Spleen (tissue), 11 donors: ENCODE measurements at regions not wholly inside any gene's neighbourhood (a gene's known extent, or its start where the extent isn't known, plus 50 kb on each side); places are given as distances from the start of the nearest gene placed in this dataset.

Experiments used
- DNase-seq: peaks from one replicate; pipeline ENCODE4 v3.0.0-alpha.2; 2020
- H3K27ac ChIP-seq, 8 donors: fragments of 200-600 bp; sonication (generic) in 7 of 8; 1 replicate in 4 of 8; 2 replicates in 4 of 8; pipeline versions ENCODE4 v1.5.0 to v1.8.0; 2016 to 2021; ENCODE audit warnings: inconsistent platforms in 4 of 8, mild to moderate bottlenecking in 4 of 8, moderate library complexity in 1 of 8
- H3K27me3 ChIP-seq, 7 donors: fragments of 200-600 bp; sonication (generic) in 6 of 7; replicated peaks in 1 of 7; 1 replicate in 4 of 7; 2 replicates in 3 of 7; pipeline versions ENCODE4 v1.5.0 to v1.8.0; 2016 to 2021; ENCODE audit warnings: inconsistent platforms in 3 of 7, mild to moderate bottlenecking in 1 of 7
- H3K36me3 ChIP-seq, 6 donors: fragments of 200-600 bp; sonication (generic) in 5 of 6; 1 replicate in 4 of 6; 2 replicates in 2 of 6; pipeline versions ENCODE4 v1.5.0 to v1.8.0; 2016 to 2021; ENCODE audit warnings: inconsistent platforms in 2 of 6
- H3K4me1 ChIP-seq, 6 donors: fragments of 200-600 bp; sonication (generic) in 5 of 6; 1 replicate in 3 of 6; 2 replicates in 3 of 6; pipeline versions ENCODE4 v1.5.0 to v1.8.0; 2016 to 2021; ENCODE audit warnings: inconsistent platforms in 3 of 6
- H3K4me3 ChIP-seq, 8 donors: fragments of 200-600 bp; sonication (generic) in 7 of 8; 1 replicate in 4 of 8; 2 replicates in 4 of 8; pipeline versions ENCODE4 v1.5.0 to v1.8.0; 2016 to 2021; ENCODE audit warnings: inconsistent platforms in 4 of 8, mild to moderate bottlenecking in 4 of 8, moderate library complexity in 2 of 8
- H3K9me3 ChIP-seq, 8 donors: fragments of 200-600 bp; sonication (generic) in 7 of 8; 1 replicate in 4 of 8; 2 replicates in 4 of 8; pipeline versions ENCODE4 v1.5.0 to v1.8.0; 2016 to 2021; ENCODE audit warnings: inconsistent platforms in 4 of 8
- CTCF ChIP-seq, 11 experiments: fragments of 200-600 bp in 7 of 11; fragments of 450-650 bp in 4 of 11; sonication (generic) in 4 of 11; IDR thresholded peaks in 8 of 11; conservative IDR thresholded peaks in 3 of 11; 1 replicate in 7 of 11; 2 replicates in 4 of 11; pipeline versions ENCODE4 v1.4.0 to v1.8.0; 2016 to 2021; ENCODE audit warnings: antibody characterized with exemption in 11 of 11, inconsistent platforms in 4 of 11, mild to moderate bottlenecking in 1 of 11
- POLR2A ChIP-seq, 3 donors: fragments of 450-650 bp; IDR thresholded peaks; one replicate each; pipeline ENCODE4 v1.5.1; 2017; ENCODE audit warnings: antibody characterized with exemption in 3 of 3, mild to moderate bottlenecking in 1 of 3
- POLR2AphosphoS5 ChIP-seq, 3 donors: sonication (generic); formaldehyde crosslinking; IDR thresholded peaks; one replicate each; pipeline ENCODE4 v1.5.1; 2017; ENCODE audit warnings: antibody characterized with exemption in 3 of 3
- WGBS, 5 donors: extraction: QIAGEN DNeasy Blood & Tissue Kit in 3 of 5; methylation state at CpG; one replicate each; pipeline versions ENCODE4 v1.1.5 to v1.1.7; 2013 to 2018; 5-methylcytosine and 5-hydroxymethylcytosine counted together
- intact Hi-C: fragments of 100-400 bp; cut with DNase I; formaldehyde crosslinking; loops from one replicate; pipeline ENCODE4 v1.15.0; 2023; ENCODE audit warnings: low total_unique reads
- donor health status: healthy with polysubstance abuse.
- donor health status: DM: no; HTN: no; CAD: no; lungs with moderate emphysema.
- donor health status: DM: no; HTN: no; CAD: no.
- donor health status: Bipolar disorder and iron deficiency.
- donor health status: healthy.
- donor health status: DM: no; HTN: no; CAD: no.
- donor health status: DM: yes; HTN: yes; CAD: no.

GRCh38 chr13:99129951-99130350 lies 70.7 kb upstream of the UBAC2 start:
- Histone ChIP-seq H3K4me1 (peaks cover 0 to 6% (median 3%) of the 10 kb centered on the region in 6 donors), H3K27ac (no peak overlapping the region), H3K36me3 (no peaks in the 10 kb centered on the region), H3K27me3 (peaks cover 0 to 49% (median 0%) of the 10 kb centered on the region in 7 donors), H3K9me3 (no peaks in the 10 kb centered on the region), H3K4me3 (no peak overlapping the region)
- intact Hi-C loops: no loop called here
- no peak for DNase-seq
- WGBS, 5 donors: 94 to 96% (median 95%) methylated on average over 7 of the region's 7 CpGs
- TF ChIP-seq POLR2A (IDR thresholded peaks at IDR 0.05) (no peak), POLR2AphosphoS5 (IDR thresholded peaks at IDR 0.05) (no peak), CTCF (IDR thresholded peaks at IDR 0.05 in 8 of 11, conservative IDR thresholded peaks at IDR 0.05 in 3 of 11) (no peak)

DNA sequence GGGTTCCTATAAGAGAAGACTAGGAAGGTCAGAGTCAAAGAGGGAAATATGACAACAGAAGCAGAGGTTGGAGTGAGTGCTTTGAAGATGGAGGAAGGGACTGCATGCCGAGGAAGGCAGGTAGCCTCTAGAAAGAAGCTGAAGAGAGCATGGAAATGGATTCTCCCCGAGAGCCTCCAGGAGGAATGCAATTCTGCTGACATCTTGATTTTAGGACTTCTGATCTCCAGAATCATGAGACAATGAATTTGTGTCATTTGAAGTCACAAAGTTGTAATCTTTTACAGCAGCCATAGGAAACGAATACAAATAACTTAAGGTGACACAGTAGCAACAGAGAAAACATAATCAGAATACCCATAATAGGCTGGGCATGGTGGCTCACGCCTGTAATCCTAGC lies 69.2 kb upstream of the UBAC2 start:
- TF ChIP-seq POLR2A (IDR thresholded peaks at IDR 0.05) (no peak), POLR2AphosphoS5 (IDR thresholded peaks at IDR 0.05) (no peak), CTCF (IDR thresholded peaks at IDR 0.05 in 8 of 11, conservative IDR thresholded peaks at IDR 0.05 in 3 of 11) (no peak)
- H3K27me3 ChIP-seq: peaks cover 0 to 52% (median 0%) of the 10 kb centered on the region in 7 donors
- intact Hi-C loops: no loop called here

GRCh38 chr13:99132295-99132835 lies 68.3 kb upstream of the UBAC2 start:
- Histone ChIP-seq H3K36me3 (no peaks in the 10 kb centered on the region), H3K9me3 (no peaks in the 10 kb centered on the region), H3K27me3 (peaks cover 0 to 58% (median 0%) of the 10 kb centered on the region in 7 donors), H3K4me1 (no peaks in the 10 kb centered on the region), H3K4me3 (no peak overlapping the region), H3K27ac (no peak overlapping the region)
- TF ChIP-seq POLR2AphosphoS5 (IDR thresholded peaks at IDR 0.05) (no peak), CTCF (IDR thresholded peaks at IDR 0.05 in 8 of 11, conservative IDR thresholded peaks at IDR 0.05 in 3 of 11) (no peak), POLR2A (IDR thresholded peaks at IDR 0.05) (no peak)
- DNase-seq: no peak
- intact Hi-C loops: no loop called here

More for the DNA sequence above, 69.2 kb upstream of the UBAC2 start:
- Histone ChIP-seq H3K4me1 (no peaks in the 10 kb centered on the region), H3K9me3 (no peaks in the 10 kb centered on the region), H3K4me3 (no peak overlapping the region), H3K27ac (no peak overlapping the region), H3K36me3 (no peaks in the 10 kb centered on the region)
- WGBS, 5 donors: 90 to 95% (median 92%) methylated on average over 4 of the region's 4 CpGs
- DNase-seq: no peak

DNA sequence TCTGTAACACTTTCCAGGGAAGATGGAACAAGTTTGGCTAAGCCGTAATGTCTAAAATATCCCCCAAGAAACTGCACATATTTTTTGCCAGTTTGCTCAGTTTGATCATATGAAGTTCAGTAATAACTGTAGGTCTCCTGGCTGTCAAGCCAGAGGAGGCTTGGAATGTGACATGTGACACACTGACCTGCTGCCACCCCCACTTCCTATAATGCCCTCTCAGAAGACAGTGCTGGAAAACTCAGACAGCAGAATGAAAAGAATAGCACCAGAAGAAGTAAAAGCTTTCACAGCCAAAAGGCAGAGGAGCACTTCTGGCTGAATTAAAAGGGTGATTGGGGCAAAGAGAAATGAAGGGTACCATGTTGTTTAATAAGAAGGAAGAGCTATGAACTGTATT lies 67.4 kb upstream of the UBAC2 start:
- TF ChIP-seq POLR2AphosphoS5 (IDR thresholded peaks at IDR 0.05) (no peak), POLR2A (IDR thresholded peaks at IDR 0.05) (no peak), CTCF (IDR thresholded peaks at IDR 0.05 in 8 of 11, conservative IDR thresholded peaks at IDR 0.05 in 3 of 11) (no peak)
- H3K36me3 ChIP-seq: no peaks in the 10 kb centered on the region
- no peak overlapping the region for H3K4me3 ChIP-seq
- no peaks in the 10 kb centered on the region for H3K4me1 ChIP-seq
- H3K27ac ChIP-seq: no peak overlapping the region
- no peaks in the 10 kb centered on the region for H3K9me3 ChIP-seq
- WGBS, 5 donors: 89 to 100% (median 97%) methylated on average over 1 of the region's 1 CpG
- no peak for DNase-seq
- intact Hi-C loops: no loop called here
- H3K27me3 ChIP-seq: peaks cover 0 to 52% (median 0%) of the 10 kb centered on the region in 7 donors
